ENCODE measurements at regions not wholly inside any gene's neighbourhood (a gene's known extent, or its start where the extent isn't known, plus 50 kb on each side); places are given as distances from the start of the nearest gene placed in this dataset.
"Not testable (repeated sequence)": the region's sequence is repeated elsewhere in the genome, so short reads cannot be mapped to it uniquely, and the experiment has no call there.

DNA sequence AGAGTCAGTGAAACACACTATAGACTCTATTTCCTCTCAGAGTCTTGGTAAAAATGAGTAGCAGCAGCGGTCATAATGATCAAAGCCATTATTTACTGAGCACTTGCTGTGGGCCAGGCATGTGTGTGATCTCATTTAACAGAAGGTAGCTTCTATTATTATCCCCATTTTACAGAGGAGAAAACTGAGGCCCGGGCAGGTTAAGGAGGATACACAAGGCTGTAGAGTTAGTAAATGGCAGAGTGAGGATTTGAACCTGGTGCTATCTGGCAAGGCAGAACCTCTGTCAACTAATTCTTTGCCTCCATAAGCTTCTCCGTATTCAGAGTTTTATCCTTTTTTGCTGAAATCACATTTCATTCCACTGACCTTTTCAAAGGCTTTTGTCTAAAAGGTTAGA is 122.2 kb upstream of the SALL4 start:
- Histone ChIP-seq H3K4me3 (no peak overlapping the region), H3K36me3 (no peaks in the 10 kb centered on the region), H3K4me1 (no peaks in the 10 kb centered on the region), H3K27ac (no peak overlapping the region), H3K9me3 (no peaks in the 10 kb centered on the region), H3K27me3 (no peaks in the 10 kb centered on the region)
- intact Hi-C loops (cut with DNase I; ENCODE audit: low total_unique reads), result no loop called here
- DNase-seq, result no peak
- TF ChIP-seq, protein P1, sequence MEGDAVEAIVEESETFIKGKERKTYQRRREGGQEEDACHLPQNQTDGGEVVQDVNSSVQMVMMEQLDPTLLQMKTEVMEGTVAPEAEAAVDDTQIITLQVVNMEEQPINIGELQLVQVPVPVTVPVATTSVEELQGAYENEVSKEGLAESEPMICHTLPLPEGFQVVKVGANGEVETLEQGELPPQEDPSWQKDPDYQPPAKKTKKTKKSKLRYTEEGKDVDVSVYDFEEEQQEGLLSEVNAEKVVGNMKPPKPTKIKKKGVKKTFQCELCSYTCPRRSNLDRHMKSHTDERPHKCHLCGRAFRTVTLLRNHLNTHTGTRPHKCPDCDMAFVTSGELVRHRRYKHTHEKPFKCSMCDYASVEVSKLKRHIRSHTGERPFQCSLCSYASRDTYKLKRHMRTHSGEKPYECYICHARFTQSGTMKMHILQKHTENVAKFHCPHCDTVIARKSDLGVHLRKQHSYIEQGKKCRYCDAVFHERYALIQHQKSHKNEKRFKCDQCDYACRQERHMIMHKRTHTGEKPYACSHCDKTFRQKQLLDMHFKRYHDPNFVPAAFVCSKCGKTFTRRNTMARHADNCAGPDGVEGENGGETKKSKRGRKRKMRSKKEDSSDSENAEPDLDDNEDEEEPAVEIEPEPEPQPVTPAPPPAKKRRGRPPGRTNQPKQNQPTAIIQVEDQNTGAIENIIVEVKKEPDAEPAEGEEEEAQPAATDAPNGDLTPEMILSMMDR (IDR thresholded peaks at IDR 0.05), result no peak

DNA sequence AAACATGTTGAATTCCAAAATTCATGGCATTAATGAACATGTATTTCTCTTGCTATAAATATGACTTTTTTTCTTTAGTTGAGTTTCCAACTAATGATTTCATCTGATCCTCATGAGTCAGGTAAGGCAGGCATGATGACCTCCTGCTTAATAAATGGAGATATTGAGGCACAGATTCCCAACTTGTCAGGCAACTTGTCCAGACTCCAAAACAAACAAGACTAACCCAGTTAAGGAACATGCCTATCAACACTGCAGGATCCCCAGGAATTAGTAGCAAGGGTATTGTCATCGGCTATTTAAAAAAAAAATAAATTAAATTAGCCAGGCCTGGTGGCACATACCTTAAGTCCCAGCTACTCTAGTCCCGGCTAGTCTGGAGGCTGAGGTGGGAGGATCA is 121.3 kb upstream of the SALL4 start:
- no peaks in the 10 kb centered on the region for H3K9me3 ChIP-seq
- DNase-seq, result no peak
- no peaks in the 10 kb centered on the region for H3K36me3 ChIP-seq
- TF ChIP-seq, protein P1 (IDR thresholded peaks at IDR 0.05), result no peak
- H3K27me3 ChIP-seq, result no peaks in the 10 kb centered on the region
- H3K4me3 ChIP-seq, result no peak overlapping the region
- H3K4me1 ChIP-seq, result no peaks in the 10 kb centered on the region
- no peak overlapping the region for H3K27ac ChIP-seq
- intact Hi-C loops (cut with DNase I; ENCODE audit: low total_unique reads), result no loop called here

DNA sequence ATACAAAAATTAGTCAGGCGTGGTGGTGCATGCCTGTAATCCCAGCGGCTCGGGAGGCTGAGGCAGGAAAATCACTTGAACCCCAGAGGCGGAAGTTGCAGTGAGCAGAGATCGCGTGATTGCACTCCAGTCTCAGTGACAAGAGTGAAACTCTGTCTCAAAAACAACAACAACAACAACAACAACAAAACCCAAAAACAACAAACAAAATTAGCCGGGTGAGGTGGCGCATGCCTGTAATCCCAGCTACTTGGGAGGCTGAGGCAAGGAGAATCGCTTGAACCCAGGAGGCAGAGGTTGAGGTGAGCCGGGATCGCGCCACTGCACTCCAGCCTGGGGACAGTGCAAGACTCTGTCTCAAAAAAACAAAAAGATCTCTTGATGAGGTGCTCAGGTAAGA is 120.5 kb upstream of the SALL4 start:
- H3K27ac ChIP-seq; H3K4me3 ChIP-seq; H3K27me3 ChIP-seq; H3K4me1 ChIP-seq; H3K36me3 ChIP-seq; DNase-seq; intact Hi-C loops (cut with DNase I; ENCODE audit: low total_unique reads); H3K9me3 ChIP-seq: not testable (repeated sequence)

DNA sequence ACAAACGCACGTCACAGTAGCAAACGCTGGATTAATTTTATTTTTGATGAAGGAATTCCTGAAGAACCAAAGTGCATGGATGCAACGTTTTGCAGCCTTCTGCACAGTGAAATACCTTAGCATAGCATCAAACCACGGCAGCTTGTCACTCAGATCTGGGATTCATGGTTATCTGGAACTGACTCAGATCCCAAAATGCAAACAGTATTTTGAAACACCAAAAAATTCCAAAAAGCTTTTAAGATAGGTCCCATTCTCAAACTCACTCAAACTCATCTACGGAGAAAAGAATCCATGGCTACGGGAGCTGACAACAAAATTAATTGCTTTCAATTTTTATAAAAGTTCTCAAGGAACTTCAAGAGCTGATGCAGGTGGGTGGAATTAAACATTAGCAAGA is 116.2 kb upstream of the SALL4 start:
- intact Hi-C loops (cut with DNase I; ENCODE audit: low total_unique reads), result no loop called here
- Histone ChIP-seq H3K36me3 (no peaks in the 10 kb centered on the region), H3K4me3 (no peak overlapping the region), H3K27me3 (no peaks in the 10 kb centered on the region), H3K27ac (no peak overlapping the region), H3K9me3 (no peaks in the 10 kb centered on the region), H3K4me1 (no peaks in the 10 kb centered on the region)
- TF ChIP-seq, protein P1 (IDR thresholded peaks at IDR 0.05), result no peak
- no peak for DNase-seq

DNA sequence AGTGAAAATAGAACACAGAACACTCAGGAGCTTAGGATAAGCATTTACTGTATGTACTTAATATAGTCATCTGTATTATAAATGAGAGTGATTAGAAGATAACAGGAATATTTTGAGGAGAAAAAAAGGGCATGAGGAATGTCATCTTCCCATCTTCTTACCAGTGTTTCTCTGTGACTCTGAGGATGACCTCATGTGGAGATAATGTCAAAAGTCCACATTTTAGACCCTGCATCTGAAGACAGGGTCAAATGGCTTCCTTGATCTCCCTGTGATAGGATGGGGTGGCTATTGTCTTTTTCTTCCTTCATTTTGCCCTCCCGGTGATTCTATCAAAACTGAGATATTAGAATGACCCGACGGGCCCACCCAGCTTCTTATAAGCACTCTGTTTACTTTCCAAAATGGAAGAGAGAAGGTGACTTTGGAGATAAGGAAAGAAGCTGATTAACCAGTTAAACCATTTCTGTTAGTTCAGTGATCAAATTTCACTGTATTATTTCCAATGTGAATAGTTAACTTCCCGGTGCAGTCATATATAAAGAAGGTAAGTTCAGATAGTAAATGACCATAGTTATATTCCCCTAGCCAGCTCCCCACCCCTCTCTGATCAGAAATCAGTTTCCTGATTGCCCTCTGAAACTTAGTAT is 115.7 kb upstream of the SALL4 start:
- no peak overlapping the region for H3K27ac ChIP-seq
- no peak for DNase-seq
- H3K9me3 ChIP-seq, result no peaks in the 10 kb centered on the region
- H3K4me1 ChIP-seq, result no peaks in the 10 kb centered on the region
- TF ChIP-seq, protein P1 (IDR thresholded peaks at IDR 0.05), result no peak
- H3K4me3 ChIP-seq, result no peak overlapping the region
- no peaks in the 10 kb centered on the region for H3K36me3 ChIP-seq
- intact Hi-C loops (cut with DNase I; ENCODE audit: low total_unique reads), result no loop called here
- no peaks in the 10 kb centered on the region for H3K27me3 ChIP-seq

DNA sequence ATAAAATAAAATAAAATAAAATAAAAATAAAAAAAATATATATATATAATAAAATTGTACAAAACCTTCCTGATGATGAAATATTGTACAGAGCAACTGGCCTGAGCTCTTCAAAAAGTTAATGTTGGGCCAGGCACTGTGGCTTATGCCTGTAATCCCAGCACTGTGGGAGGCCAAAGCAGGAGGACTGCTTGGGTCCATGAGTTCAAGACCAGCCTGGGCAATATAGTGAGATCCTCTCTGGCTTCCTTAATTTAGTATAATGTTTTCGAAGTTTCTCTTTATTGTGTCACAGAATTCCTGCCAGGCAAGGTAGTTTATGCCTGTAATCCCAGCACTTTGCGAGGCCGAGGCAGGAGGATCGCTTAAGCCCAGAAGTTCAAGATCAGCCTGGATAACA is 113.9 kb upstream of the SALL4 start:
- Histone ChIP-seq H3K27ac (no peak overlapping the region), H3K36me3 (no peaks in the 10 kb centered on the region)
- intact Hi-C loops (cut with DNase I; ENCODE audit: low total_unique reads), result no loop called here

More for the DNA sequence above, 113.9 kb upstream of the SALL4 start:
- DNase-seq, result no peak
- Histone ChIP-seq H3K27me3 (peaks cover 0 to 4% of the 10 kb centered on the region in 2 donors), H3K9me3 (no peaks in the 10 kb centered on the region), H3K4me3 (no peak overlapping the region), H3K4me1 (no peaks in the 10 kb centered on the region)
- TF ChIP-seq, protein P1 (IDR thresholded peaks at IDR 0.05), result no peak
